OCI-LY1 (cell line): ENCODE measurements at regions not wholly inside any gene's neighbourhood (a gene's known extent, or its start where the extent isn't known, plus 50 kb on each side); places are given as distances from the start of the nearest gene placed in this dataset.

Experiments
- EZH2 ChIP-seq: fragments of 200-600 bp; sonication (generic), shearing (Covaris generic); IDR thresholded peaks from 2 replicates; pipeline ENCODE4 v1.8.0; 2017; ENCODE audit warnings: borderline replicate concordance, mixed run types, mild to moderate bottlenecking, antibody characterized with exemption, low read length, moderate library complexity, mixed read lengths
- TF ChIP-seq, protein P1 (sequence below): fragments of 200-600 bp; sonication (generic), shearing (Covaris generic); IDR thresholded peaks from 2 replicates; pipeline ENCODE4 v1.5.1; 2017; ENCODE audit warnings: mild to moderate bottlenecking, antibody characterized with exemption, low read length, moderate library complexity, mixed read lengths

DNA sequence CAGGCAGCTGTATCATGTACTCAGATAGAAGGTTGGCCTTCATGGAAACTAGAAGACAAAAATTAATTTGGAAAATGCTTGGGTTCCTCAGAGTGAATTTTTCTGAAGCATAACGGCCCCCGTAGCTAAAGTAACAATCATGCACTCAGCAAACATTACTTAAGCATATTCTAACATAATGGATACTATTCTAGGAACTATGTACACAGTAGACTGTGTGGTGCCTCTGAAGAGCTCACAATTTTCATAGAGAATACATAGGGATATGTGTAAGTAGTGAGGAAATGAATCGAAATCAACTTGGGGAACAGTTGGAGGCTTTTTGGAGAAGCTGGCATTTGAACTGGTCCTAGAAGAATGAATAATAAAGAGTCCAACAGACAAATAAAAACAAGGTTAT, 1045.0 kb downstream of the GLUD2 start:
- TF ChIP-seq, protein P1, sequence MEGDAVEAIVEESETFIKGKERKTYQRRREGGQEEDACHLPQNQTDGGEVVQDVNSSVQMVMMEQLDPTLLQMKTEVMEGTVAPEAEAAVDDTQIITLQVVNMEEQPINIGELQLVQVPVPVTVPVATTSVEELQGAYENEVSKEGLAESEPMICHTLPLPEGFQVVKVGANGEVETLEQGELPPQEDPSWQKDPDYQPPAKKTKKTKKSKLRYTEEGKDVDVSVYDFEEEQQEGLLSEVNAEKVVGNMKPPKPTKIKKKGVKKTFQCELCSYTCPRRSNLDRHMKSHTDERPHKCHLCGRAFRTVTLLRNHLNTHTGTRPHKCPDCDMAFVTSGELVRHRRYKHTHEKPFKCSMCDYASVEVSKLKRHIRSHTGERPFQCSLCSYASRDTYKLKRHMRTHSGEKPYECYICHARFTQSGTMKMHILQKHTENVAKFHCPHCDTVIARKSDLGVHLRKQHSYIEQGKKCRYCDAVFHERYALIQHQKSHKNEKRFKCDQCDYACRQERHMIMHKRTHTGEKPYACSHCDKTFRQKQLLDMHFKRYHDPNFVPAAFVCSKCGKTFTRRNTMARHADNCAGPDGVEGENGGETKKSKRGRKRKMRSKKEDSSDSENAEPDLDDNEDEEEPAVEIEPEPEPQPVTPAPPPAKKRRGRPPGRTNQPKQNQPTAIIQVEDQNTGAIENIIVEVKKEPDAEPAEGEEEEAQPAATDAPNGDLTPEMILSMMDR, result no peak
- TF ChIP-seq EZH2, result no peak
